GM12878 (cell line): ENCODE measurements at regions not wholly inside any gene's neighbourhood (a gene's known extent, or its start where the extent isn't known, plus 50 kb on each side); places are given as distances from the start of the nearest gene placed in this dataset.

ENCODE experiments used
- ATAC-seq: fragments of 200-7000 bp; cut with Tn5 transposase; 3 replicates; pipeline ENCODE4 v1.9.1; 2020; ENCODE audit warnings: mild to moderate bottlenecking, moderate library complexity
- BruUV-seq: library from RNA; stranded (reverse); fragments of 400-500 nt; replicated peaks from 2 replicates; lab custom pipeline; 2021; lab: Mats Ljungman, UMichigan
- CTCF ChIA-PET: fragments of 300-600 bp; sonication (Branson Sonifier 250); formaldehyde crosslinking; extraction: SDS; loops from one replicate; lab custom pipeline; 2021; ENCODE audit warnings: inconsistent platforms; lab: Yijun Ruan, JAX
- POLR2A ChIA-PET: fragments of 350-600 bp; formaldehyde crosslinking; extraction: SDS; loops from one replicate; lab custom pipeline; 2021; ENCODE audit warnings: inconsistent platforms; lab: Charles Lee
- RAD21 ChIA-PET: fragments of 300-600 bp; sonication (Branson Sonifier 250); formaldehyde crosslinking; loops from one replicate; lab custom pipeline; 2023; ENCODE audit warnings: antibody characterized with exemption; ENCODE audit not compliant: unreplicated experiment; lab: Charles Lee
- SMC1A ChIA-PET: fragments of 300-600 bp; sonication (Branson Sonifier 250); formaldehyde crosslinking; loops from one replicate; lab custom pipeline; 2023; ENCODE audit not compliant: unreplicated experiment, uncharacterized antibody; lab: Charles Lee
- DNase-seq: peaks from one replicate; pipeline ENCODE4 v3.0.0-alpha.2; 2011; ENCODE audit warnings: low read depth, low spot score
- FAIRE-seq: peaks from 3 replicates; lab custom pipeline; 2011; peaks lifted over from hg19 to GRCh38; lab: Jason Lieb, UNC
- H2AFZ ChIP-seq: 2 replicates; pipeline ENCODE4 v1.6.0; 2011; ENCODE audit warnings: low read depth, low read length, control low read depth; ENCODE audit not compliant: control insufficient read depth
- H3K27ac ChIP-seq: 2 replicates; pipeline ENCODE4 v1.5.1; 2011; ENCODE audit warnings: control low read depth; ENCODE audit not compliant: control insufficient read depth, insufficient read depth
- H3K27me3 ChIP-seq, 2 experiments: replicated peaks in 1 of 2; 2 replicates each; pipeline versions ENCODE4 v1.6.0 to v1.6.1; 2011; ENCODE audit warnings: low read length in 1 of 2; ENCODE audit not compliant: control insufficient read depth in 2 of 2, insufficient read depth in 2 of 2
- H3K36me3 ChIP-seq, 2 experiments: 2 replicates each; pipeline ENCODE4 v1.5.1; 2011; ENCODE audit warnings: low read length in 1 of 2; ENCODE audit not compliant: control insufficient read depth in 2 of 2, insufficient read depth in 2 of 2
- H3K4me1 ChIP-seq: 2 replicates; pipeline ENCODE4 v1.6.1; 2011; ENCODE audit warnings: mild to moderate bottlenecking, low read length, moderate library complexity, mixed read lengths; ENCODE audit not compliant: control insufficient read depth, insufficient read depth
- H3K4me2 ChIP-seq: 2 replicates; pipeline ENCODE4 v1.6.0; 2011; ENCODE audit warnings: control low read depth; ENCODE audit not compliant: control insufficient read depth, insufficient read depth
- H3K4me3 ChIP-seq: fragments of 200-600 bp; sonication (generic); 2 replicates; pipeline ENCODE4 v1.5.1; 2016
- H3K79me2 ChIP-seq: 2 replicates; pipeline ENCODE4 v1.6.0; 2011; ENCODE audit warnings: low read length; ENCODE audit not compliant: control insufficient read depth, insufficient read depth
- H3K9ac ChIP-seq: 2 replicates; pipeline ENCODE4 v1.8.0; 2011; ENCODE audit warnings: low read length, control low read depth, mixed read lengths; ENCODE audit not compliant: control insufficient read depth, insufficient read depth
- H3K9me3 ChIP-seq: replicated peaks from 3 replicates; pipeline ENCODE4 v1.5.1; 2011; ENCODE audit warnings: mild to moderate bottlenecking, low read length; ENCODE audit not compliant: control insufficient read depth, insufficient read depth
- H4K20me1 ChIP-seq: 2 replicates; pipeline ENCODE4 v1.6.0; 2011; ENCODE audit not compliant: control insufficient read depth, insufficient read depth
- BACH1 ChIP-seq: fragments of 450-650 bp; IDR thresholded peaks from 2 replicates; pipeline ENCODE4 v1.6.1; 2017; ENCODE audit warnings: mild to moderate bottlenecking, borderline replicate concordance
- CHD2 ChIP-seq: IDR thresholded peaks from 2 replicates; pipeline ENCODE4 v1.6.1; 2011; ENCODE audit warnings: low read depth, low read length, improper control_type of control experiment, borderline replicate concordance
- GABPA ChIP-seq: IDR thresholded peaks from 2 replicates; pipeline ENCODE4 v1.6.1; 2014; ENCODE audit warnings: antibody characterized with exemption, low read depth, mild to moderate bottlenecking, inconsistent platforms
- GATAD2B ChIP-seq: fragments of 450-650 bp; conservative IDR thresholded peaks from 2 replicates; pipeline ENCODE4 v1.6.1; 2017; ENCODE audit warnings: low read depth, mild to moderate bottlenecking, moderate library complexity
- HDGF ChIP-seq: fragments of 450-650 bp; IDR thresholded peaks from 2 replicates; pipeline ENCODE4 v1.6.1; 2016; ENCODE audit warnings: antibody characterized with exemption
- IKZF1 ChIP-seq: fragments of 450-650 bp; conservative IDR thresholded peaks from 2 replicates; pipeline ENCODE4 v1.6.1; 2017; ENCODE audit warnings: antibody characterized with exemption, mild to moderate bottlenecking
- POLR2A ChIP-seq: IDR thresholded peaks from 2 replicates; pipeline ENCODE4 v1.6.1; 2011; ENCODE audit warnings: low read depth, mild to moderate bottlenecking, low read length
- RB1 ChIP-seq: fragments of 450-650 bp; formaldehyde crosslinking; IDR thresholded peaks from 2 replicates; pipeline ENCODE4 v1.6.1; 2017; ENCODE audit warnings: mild to moderate bottlenecking, borderline replicate concordance
- TAF1 ChIP-seq: IDR thresholded peaks from 2 replicates; pipeline ENCODE4 v1.6.1; 2011; ENCODE audit warnings: mild to moderate bottlenecking, low read depth, low read length, borderline replicate concordance
- ZNF274 ChIP-seq: IDR thresholded peaks from one replicate; pipeline ENCODE4 v1.8.0; 2011; ENCODE audit not compliant: insufficient read length, insufficient read depth
- ZNF384 ChIP-seq: IDR thresholded peaks from 2 replicates; pipeline ENCODE4 v1.6.1; 2012; ENCODE audit warnings: low read depth, mild to moderate bottlenecking, low read length, improper control_type of control experiment, borderline replicate concordance
- ZNF622 ChIP-seq: fragments of 450-650 bp; IDR thresholded peaks from 2 replicates; pipeline ENCODE4 v1.6.1; 2017; ENCODE audit warnings: mild to moderate bottlenecking, inconsistent platforms
- WGBS: methylation state at CpG from one replicate; pipeline ENCODE4 v1.1.6; 2016; ENCODE audit warnings: low lambda C conversion rate; ENCODE audit not compliant: insufficient replicate concordance, insufficient coverage; ENCODE audit errors: missing lambda C conversion rate; 5-methylcytosine and 5-hydroxymethylcytosine counted together
- in situ Hi-C: fragments of 300-500 bp; cut with MboI; formaldehyde crosslinking; loops from 9 replicates; pipeline ENCODE4 v1.14.3; 2018; ENCODE audit warnings: mixed read lengths
- intact Hi-C: fragments of 100-400 bp; cut with micrococcal nuclease; formaldehyde crosslinking; loops from one replicate; pipeline ENCODE4 v1.14.2; 2022; ENCODE audit not compliant: unreplicated experiment
- TF ChIP-seq, protein P1 (sequence below): fragments of 450-650 bp; IDR thresholded peaks from 2 replicates; pipeline ENCODE4 v1.6.1; 2014; ENCODE audit warnings: mild to moderate bottlenecking
- TF ChIP-seq, protein P2 (sequence below): fragments of 450-650 bp; formaldehyde crosslinking; IDR thresholded peaks from 2 replicates; pipeline ENCODE4 v1.5.0; 2022; ENCODE audit warnings: mild to moderate bottlenecking, missing genetic modification characterization
- TF ChIP-seq, protein P3 (sequence below): fragments of 450-650 bp; conservative IDR thresholded peaks from 2 replicates; pipeline ENCODE4 v1.6.1; 2017; ENCODE audit warnings: mild to moderate bottlenecking, moderate library complexity
- TF ChIP-seq, protein P4 (sequence below): IDR thresholded peaks from 2 replicates; pipeline ENCODE4 v1.6.1; 2011; ENCODE audit warnings: mild to moderate bottlenecking, low read depth, low read length, moderate library complexity; ENCODE audit not compliant: insufficient replicate concordance
- TF ChIP-seq, protein P5 (sequence below): IDR thresholded peaks from 2 replicates; pipeline ENCODE4 v1.6.1; 2011; ENCODE audit warnings: low read depth, mild to moderate bottlenecking, low read length, moderate library complexity, borderline replicate concordance; ENCODE audit errors: extremely low read depth

DNA sequence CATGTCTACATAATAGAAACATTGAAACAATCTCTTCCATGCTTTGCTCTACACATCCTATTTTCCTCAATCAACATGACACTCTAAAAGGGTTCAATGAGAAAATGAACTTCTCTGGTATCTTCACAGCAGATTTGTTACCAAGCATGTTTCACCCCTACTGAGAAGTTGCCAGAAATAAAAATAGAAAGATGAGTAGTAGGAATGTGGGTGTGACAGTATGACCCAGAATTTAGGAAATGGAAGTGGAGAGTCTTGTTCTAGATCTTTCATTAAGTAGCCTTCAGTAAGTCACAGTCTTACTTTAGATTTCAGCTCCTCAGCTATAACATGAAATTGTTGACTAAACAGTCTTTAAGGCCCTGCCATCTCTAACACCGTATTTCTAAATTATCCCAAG, 581.8 kb downstream of the EFNA5 start (continued):
- TF ChIP-seq, protein P1, sequence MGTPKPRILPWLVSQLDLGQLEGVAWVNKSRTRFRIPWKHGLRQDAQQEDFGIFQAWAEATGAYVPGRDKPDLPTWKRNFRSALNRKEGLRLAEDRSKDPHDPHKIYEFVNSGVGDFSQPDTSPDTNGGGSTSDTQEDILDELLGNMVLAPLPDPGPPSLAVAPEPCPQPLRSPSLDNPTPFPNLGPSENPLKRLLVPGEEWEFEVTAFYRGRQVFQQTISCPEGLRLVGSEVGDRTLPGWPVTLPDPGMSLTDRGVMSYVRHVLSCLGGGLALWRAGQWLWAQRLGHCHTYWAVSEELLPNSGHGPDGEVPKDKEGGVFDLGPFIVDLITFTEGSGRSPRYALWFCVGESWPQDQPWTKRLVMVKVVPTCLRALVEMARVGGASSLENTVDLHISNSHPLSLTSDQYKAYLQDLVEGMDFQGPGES: no peak
- TF ChIP-seq BACH1 (no peak), ZNF384 (no peak), HDGF (no peak), TAF1 (no peak)
- TF ChIP-seq, protein P2, sequence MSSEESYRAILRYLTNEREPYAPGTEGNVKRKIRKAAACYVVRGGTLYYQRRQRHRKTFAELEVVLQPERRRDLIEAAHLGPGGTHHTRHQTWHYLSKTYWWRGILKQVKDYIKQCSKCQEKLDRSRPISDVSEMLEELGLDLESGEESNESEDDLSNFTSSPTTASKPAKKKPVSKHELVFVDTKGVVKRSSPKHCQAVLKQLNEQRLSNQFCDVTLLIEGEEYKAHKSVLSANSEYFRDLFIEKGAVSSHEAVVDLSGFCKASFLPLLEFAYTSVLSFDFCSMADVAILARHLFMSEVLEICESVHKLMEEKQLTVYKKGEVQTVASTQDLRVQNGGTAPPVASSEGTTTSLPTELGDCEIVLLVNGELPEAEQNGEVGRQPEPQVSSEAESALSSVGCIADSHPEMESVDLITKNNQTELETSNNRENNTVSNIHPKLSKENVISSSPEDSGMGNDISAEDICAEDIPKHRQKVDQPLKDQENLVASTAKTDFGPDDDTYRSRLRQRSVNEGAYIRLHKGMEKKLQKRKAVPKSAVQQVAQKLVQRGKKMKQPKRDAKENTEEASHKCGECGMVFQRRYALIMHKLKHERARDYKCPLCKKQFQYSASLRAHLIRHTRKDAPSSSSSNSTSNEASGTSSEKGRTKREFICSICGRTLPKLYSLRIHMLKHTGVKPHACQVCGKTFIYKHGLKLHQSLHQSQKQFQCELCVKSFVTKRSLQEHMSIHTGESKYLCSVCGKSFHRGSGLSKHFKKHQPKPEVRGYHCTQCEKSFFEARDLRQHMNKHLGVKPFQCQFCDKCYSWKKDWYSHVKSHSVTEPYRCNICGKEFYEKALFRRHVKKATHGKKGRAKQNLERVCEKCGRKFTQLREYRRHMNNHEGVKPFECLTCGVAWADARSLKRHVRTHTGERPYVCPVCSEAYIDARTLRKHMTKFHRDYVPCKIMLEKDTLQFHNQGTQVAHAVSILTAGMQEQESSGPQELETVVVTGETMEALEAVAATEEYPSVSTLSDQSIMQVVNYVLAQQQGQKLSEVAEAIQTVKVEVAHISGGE (CRISPR knock-in tag): no peak

DNA sequence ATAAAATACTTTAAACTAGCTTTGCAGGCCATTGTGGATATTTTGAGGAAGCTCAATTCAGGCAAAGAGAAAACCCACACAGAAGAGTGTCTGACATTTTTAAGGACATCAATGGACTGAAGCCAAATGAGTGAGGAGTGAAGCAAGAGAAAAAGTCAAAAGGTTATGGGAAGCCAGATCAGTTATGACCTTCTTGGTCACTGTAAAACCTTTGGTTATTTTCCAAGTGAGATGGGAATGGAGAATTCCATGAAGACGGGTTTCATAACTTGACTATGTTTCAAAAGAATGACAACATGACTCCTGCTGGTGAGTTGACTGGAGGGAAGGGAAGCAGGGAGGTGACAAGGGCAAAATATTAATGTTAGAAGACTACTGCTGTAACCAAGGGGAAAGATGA, 585.2 kb downstream of the EFNA5 start:
- SMC1A ChIA-PET: no interaction called here
- WGBS: 0% methylated on average over 1 of the region's 1 CpG
- TF ChIP-seq GABPA: no peak
- no peak for TF ChIP-seq GATAD2B
- TF ChIP-seq ZNF274: no peak
- TF ChIP-seq, protein P3, sequence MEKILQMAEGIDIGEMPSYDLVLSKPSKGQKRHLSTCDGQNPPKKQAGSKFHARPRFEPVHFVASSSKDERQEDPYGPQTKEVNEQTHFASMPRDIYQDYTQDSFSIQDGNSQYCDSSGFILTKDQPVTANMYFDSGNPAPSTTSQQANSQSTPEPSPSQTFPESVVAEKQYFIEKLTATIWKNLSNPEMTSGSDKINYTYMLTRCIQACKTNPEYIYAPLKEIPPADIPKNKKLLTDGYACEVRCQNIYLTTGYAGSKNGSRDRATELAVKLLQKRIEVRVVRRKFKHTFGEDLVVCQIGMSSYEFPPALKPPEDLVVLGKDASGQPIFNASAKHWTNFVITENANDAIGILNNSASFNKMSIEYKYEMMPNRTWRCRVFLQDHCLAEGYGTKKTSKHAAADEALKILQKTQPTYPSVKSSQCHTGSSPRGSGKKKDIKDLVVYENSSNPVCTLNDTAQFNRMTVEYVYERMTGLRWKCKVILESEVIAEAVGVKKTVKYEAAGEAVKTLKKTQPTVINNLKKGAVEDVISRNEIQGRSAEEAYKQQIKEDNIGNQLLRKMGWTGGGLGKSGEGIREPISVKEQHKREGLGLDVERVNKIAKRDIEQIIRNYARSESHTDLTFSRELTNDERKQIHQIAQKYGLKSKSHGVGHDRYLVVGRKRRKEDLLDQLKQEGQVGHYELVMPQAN: no peak
- no peak for TF ChIP-seq RB1
- TF ChIP-seq IKZF1: no peak
- TF ChIP-seq, protein P4, sequence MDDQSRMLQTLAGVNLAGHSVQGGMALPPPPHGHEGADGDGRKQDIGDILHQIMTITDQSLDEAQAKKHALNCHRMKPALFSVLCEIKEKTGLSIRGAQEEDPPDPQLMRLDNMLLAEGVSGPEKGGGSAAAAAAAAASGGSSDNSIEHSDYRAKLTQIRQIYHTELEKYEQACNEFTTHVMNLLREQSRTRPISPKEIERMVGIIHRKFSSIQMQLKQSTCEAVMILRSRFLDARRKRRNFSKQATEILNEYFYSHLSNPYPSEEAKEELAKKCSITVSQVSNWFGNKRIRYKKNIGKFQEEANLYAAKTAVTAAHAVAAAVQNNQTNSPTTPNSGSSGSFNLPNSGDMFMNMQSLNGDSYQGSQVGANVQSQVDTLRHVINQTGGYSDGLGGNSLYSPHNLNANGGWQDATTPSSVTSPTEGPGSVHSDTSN: no peak
- no peak for TF ChIP-seq ZNF622
- TF ChIP-seq CHD2: no peak
- TF ChIP-seq, protein P5, sequence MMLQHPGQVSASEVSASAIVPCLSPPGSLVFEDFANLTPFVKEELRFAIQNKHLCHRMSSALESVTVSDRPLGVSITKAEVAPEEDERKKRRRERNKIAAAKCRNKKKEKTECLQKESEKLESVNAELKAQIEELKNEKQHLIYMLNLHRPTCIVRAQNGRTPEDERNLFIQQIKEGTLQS: no peak
- no peak for TF ChIP-seq POLR2A

More for the DNA sequence above, 585.2 kb downstream of the EFNA5 start:
- no TSS peak for BruUV-seq
- no peaks in the 10 kb centered on the region for H3K79me2 ChIP-seq
- ChIA-PET POLR2A (no interaction called here), RAD21 (no interaction called here), CTCF (no interaction called here)
- no peak overlapping the region for H2AFZ ChIP-seq
- intact Hi-C loops (no loop called here), in situ Hi-C loops (no loop called here)
- no peak overlapping the region for H3K4me2 ChIP-seq
- H3K27ac ChIP-seq: no peak overlapping the region
- no peaks in the 10 kb centered on the region for H3K36me3 ChIP-seq
- H3K27me3 ChIP-seq: no peaks in the 10 kb centered on the region; a peak in 1 of 4 replicates
- H4K20me1 ChIP-seq: no peaks in the 10 kb centered on the region
- DNase-seq: no peak
- no peak for ATAC-seq
- H3K9me3 ChIP-seq: no peaks in the 10 kb centered on the region
- no peak for FAIRE-seq
- H3K9ac ChIP-seq: no peak overlapping the region
- H3K4me3 ChIP-seq: no peak overlapping the region
- no peaks in the 10 kb centered on the region for H3K4me1 ChIP-seq
